CD4-positive, alpha-beta T cell (primary cell): ENCODE measurements at regions not wholly inside any gene's neighbourhood (a gene's known extent, or its start where the extent isn't known, plus 50 kb on each side); places are given as distances from the start of the nearest gene placed in this dataset.

Experiments used
- ATAC-seq: fragments of 200-7000 bp; cut with Tn5 transposase; one replicate; pipeline ENCODE4 v1.10.0; 2022; ENCODE audit warnings: mild to moderate bottlenecking; ENCODE audit not compliant: poor library complexity
- CTCF ChIA-PET: fragments of 350-600 bp; sonication (Branson Sonifier 250); formaldehyde crosslinking; loops from one replicate; lab custom pipeline; 2021; ENCODE audit warnings: antibody characterized with exemption, inconsistent platforms; lab: Charles Lee
- POLR2A ChIA-PET: fragments of 350-600 bp; sonication (Branson Sonifier 250); formaldehyde crosslinking; loops from one replicate; lab custom pipeline; 2021; ENCODE audit warnings: antibody characterized with exemption, inconsistent platforms; lab: Charles Lee
- DNase-seq, 14 experiments: peaks; one replicate each; pipeline ENCODE4 v3.0.0-alpha.2; 2013 to 2020; ENCODE audit warnings: mixed read lengths in 2 of 14
- H3K27ac ChIP-seq, 2 donors: one replicate each; pipeline versions ENCODE4 v1.5.1 to v1.7.0; 2013; ENCODE audit warnings: low read length in 2 of 2, low read depth in 1 of 2, mild to moderate bottlenecking in 1 of 2
- H3K27me3 ChIP-seq, 2 experiments: 1 replicate in 1 of 2; 2 replicates in 1 of 2; pipeline versions ENCODE4 v1.6.1 to v1.7.0; 2013; ENCODE audit warnings: low read length in 2 of 2, control low read depth in 1 of 2, mild to moderate bottlenecking in 1 of 2, moderate library complexity in 1 of 2; ENCODE audit not compliant: insufficient read depth in 2 of 2, control insufficient read depth in 1 of 2
- H3K36me3 ChIP-seq: one replicate; pipeline ENCODE4 v1.6.1; 2013; ENCODE audit warnings: low read length, control low read depth; ENCODE audit not compliant: insufficient read depth
- H3K4me1 ChIP-seq: one replicate; pipeline ENCODE4 v1.6.1; 2013; ENCODE audit warnings: low read length, control low read depth; ENCODE audit not compliant: insufficient read depth
- H3K4me3 ChIP-seq: one replicate; pipeline ENCODE4 v1.5.1; 2013; ENCODE audit warnings: mild to moderate bottlenecking, low read length, moderate library complexity
- H3K9me3 ChIP-seq, 2 experiments: 1 replicate in 1 of 2; 2 replicates in 1 of 2; pipeline versions ENCODE4 v1.6.1 to v1.7.0; 2013; ENCODE audit warnings: low read length in 2 of 2, mild to moderate bottlenecking in 2 of 2, control low read depth in 1 of 2, moderate library complexity in 1 of 2; ENCODE audit not compliant: control insufficient read depth in 1 of 2, insufficient read depth in 1 of 2
- H3K27ac Mint-ChIP-seq: one replicate; pipeline ENCODE4 v1.8.0; 2020; ENCODE audit warnings: mixed read lengths
- H3K27me3 Mint-ChIP-seq: one replicate; pipeline ENCODE4 v1.8.0; 2021; ENCODE audit warnings: mixed read lengths
- H3K36me3 Mint-ChIP-seq: one replicate; pipeline ENCODE4 v1.8.0; 2021; ENCODE audit warnings: low read depth, mixed read lengths
- H3K4me1 Mint-ChIP-seq: one replicate; pipeline ENCODE4 v1.8.0; 2021; ENCODE audit warnings: low read depth, mixed read lengths
- H3K4me3 Mint-ChIP-seq: one replicate; pipeline ENCODE4 v1.8.0; 2020; ENCODE audit warnings: mild to moderate bottlenecking, mixed read lengths
- H3K9me3 Mint-ChIP-seq: one replicate; pipeline ENCODE4 v1.8.0; 2020; ENCODE audit warnings: mixed read lengths
- CTCF ChIP-seq: fragments of 200-600 bp; IDR thresholded peaks from one replicate; pipeline ENCODE4 v1.8.0; 2022; ENCODE audit warnings: antibody characterized with exemption, mild to moderate bottlenecking
- intact Hi-C, 2 experiments: fragments of 100-400 bp; cut with DNase I in 1 of 2; cut with micrococcal nuclease in 1 of 2; formaldehyde crosslinking; loops; one replicate each; pipeline versions ENCODE4 v1.15.1 to v1.9.0; 2023 to 2025; cut with DNase I, micrococcal nuclease

GRCh38 chr1:5661196-5662085 is 330.8 kb downstream of the NPHP4 start:
- Mint-ChIP-seq H3K36me3 (no peaks in the 10 kb centered on the region), H3K9me3 (no peaks in the 10 kb centered on the region), H3K4me3 (no peak overlapping the region), H3K4me1 (no peaks in the 10 kb centered on the region), H3K27me3 (peaks cover 22% of the 10 kb centered on the region), H3K27ac (no peak overlapping the region)
- DNase-seq (peak in 1 of 14 experiments; percentile 30), ATAC-seq (no peak)
- Histone ChIP-seq H3K36me3 (no peaks in the 10 kb centered on the region), H3K4me1 (peaks cover 18% of the 10 kb centered on the region), H3K4me3 (no peak overlapping the region), H3K27ac (no peak overlapping the region), H3K27me3 (no peaks in the 10 kb centered on the region), H3K9me3 (peaks cover 0 to 3% of the 10 kb centered on the region in 2 experiments)
- POLR2A ChIA-PET: no interaction called here
- intact Hi-C loops: no loop called here
- TF ChIP-seq CTCF: no peak
- CTCF ChIA-PET: no interaction called here

GRCh38 chr1:5660141-5660935 is 331.9 kb downstream of the NPHP4 start:
- H3K9me3 Mint-ChIP-seq: no peaks in the 10 kb centered on the region
- no peak overlapping the region for H3K4me3 ChIP-seq
- H3K36me3 ChIP-seq: no peaks in the 10 kb centered on the region
- no peak overlapping the region for H3K27ac Mint-ChIP-seq
- TF ChIP-seq CTCF: no peak
- ATAC-seq: no peak
- ChIA-PET POLR2A (no interaction called here), CTCF (no interaction called here)
- H3K4me1 Mint-ChIP-seq: no peaks in the 10 kb centered on the region
- no peaks in the 10 kb centered on the region for H3K36me3 Mint-ChIP-seq
- no peak overlapping the region for H3K27ac ChIP-seq
- H3K4me3 Mint-ChIP-seq: no peak overlapping the region
- H3K9me3 ChIP-seq: peaks cover 0 to under 1% of the 10 kb centered on the region in 2 experiments
- DNase-seq: peak in 1 of 14 experiments; percentile 7
- H3K27me3 Mint-ChIP-seq: peaks cover 22% of the 10 kb centered on the region
- H3K27me3 ChIP-seq: no peaks in the 10 kb centered on the region
- H3K4me1 ChIP-seq: peaks cover 7% of the 10 kb centered on the region
- intact Hi-C loops: no loop called here

- Histone ChIP-seq H3K36me3 (no peaks in the 10 kb centered on the region), H3K9me3 (no peaks in the 10 kb centered on the region), H3K4me3 (no peak overlapping the region), H3K27me3 (no peaks in the 10 kb centered on the region), H3K4me1 (no peaks in the 10 kb centered on the region), H3K27ac (no peak overlapping the region)
- intact Hi-C loops: no loop called here
- Mint-ChIP-seq H3K4me3 (no peak overlapping the region), H3K9me3 (no peaks in the 10 kb centered on the region), H3K36me3 (no peaks in the 10 kb centered on the region), H3K4me1 (no peaks in the 10 kb centered on the region), H3K27ac (no peak overlapping the region), H3K27me3 (peaks cover 21% of the 10 kb centered on the region)
- ChIA-PET POLR2A (no interaction called here), CTCF (no interaction called here)
- TF ChIP-seq CTCF: no peak
- ATAC-seq: no peak
- peak in 1 of 14 experiments; percentile 0 for DNase-seq
These were observed 332.6 kb downstream of the NPHP4 start for GRCh38 chr1:5659606-5660005.
